ENCODE measurements at regions not wholly inside any gene's neighbourhood (a gene's known extent, or its start where the extent isn't known, plus 50 kb on each side); places are given as distances from the start of the nearest gene placed in this dataset.

GRCh38 chr1:172760121-172760520, 101.2 kb downstream of the FASLG start:
- no peak for TF ChIP-seq CTCF (IDR thresholded peaks at IDR 0.05; ENCODE audit: insufficient read depth, low read length, poor library complexity, severe bottlenecking)
- TF ChIP-seq EZH2phosphoT487 (conservative IDR thresholded peaks at IDR 0.05; ENCODE audit: low read length) = no peak

All from SU-DHL-6 (cell line).